NCI-H82 treated with DMSO at 0.1 percent for 48 hours (cell line): ENCODE measurements at regions not wholly inside any gene's neighbourhood (a gene's known extent, or its start where the extent isn't known, plus 50 kb on each side); places are given as distances from the start of the nearest gene placed in this dataset.

Experiments used
- DNase-seq: peaks from one replicate; lab custom pipeline; 2025; ENCODE audit not compliant: unreplicated experiment; lab: John Stamatoyannopoulos, UW

DNA sequence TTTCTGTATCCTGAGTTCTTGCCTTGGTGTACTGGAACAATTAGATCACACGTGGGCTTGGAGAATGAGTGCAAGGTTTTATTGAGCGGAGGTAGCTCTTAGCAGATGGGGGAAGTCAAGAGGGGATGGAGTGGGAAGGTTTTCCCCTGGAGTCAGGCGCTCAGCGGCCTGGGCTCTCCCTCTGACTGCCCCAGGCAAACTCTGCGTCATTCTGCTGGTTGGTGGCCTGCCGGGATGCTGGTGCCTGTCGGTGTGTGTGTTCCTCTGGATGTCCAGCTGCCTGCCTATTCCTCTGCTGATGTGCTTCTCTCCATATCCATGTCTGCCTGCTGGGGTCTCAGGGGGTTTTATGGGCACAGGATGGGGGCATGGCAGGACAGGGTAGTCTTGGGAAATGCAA, 111.0 kb downstream of the TRIB2 start:
- DNase-seq: no peak

- DNase-seq: no peak
These were observed 112.2 kb downstream of the TRIB2 start for GRCh38 chr2:12828980-12829379.

- no peak for DNase-seq
These were observed 114.3 kb downstream of the TRIB2 start for GRCh38 chr2:12831016-12831415.

DNA sequence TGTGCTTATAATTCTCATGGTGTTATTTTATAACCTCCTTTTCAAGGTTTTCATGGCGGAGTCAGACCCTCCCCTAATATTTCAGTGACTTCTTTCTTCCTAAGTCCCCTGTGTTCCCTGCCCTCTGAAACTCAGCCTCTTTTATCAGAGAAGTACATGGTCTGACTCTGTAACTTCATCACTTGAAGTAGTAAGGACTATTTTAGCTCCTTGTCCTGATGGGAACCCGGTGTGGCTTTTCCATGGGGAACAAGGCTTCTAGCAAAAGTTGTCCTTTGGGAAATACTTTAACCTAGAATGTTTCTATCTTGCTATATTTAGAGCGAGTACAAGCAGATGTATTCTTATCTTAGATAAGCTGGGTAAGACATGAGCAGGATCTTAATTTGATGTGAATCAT, 117.5 kb downstream of the TRIB2 start:
- no peak for DNase-seq

DNA sequence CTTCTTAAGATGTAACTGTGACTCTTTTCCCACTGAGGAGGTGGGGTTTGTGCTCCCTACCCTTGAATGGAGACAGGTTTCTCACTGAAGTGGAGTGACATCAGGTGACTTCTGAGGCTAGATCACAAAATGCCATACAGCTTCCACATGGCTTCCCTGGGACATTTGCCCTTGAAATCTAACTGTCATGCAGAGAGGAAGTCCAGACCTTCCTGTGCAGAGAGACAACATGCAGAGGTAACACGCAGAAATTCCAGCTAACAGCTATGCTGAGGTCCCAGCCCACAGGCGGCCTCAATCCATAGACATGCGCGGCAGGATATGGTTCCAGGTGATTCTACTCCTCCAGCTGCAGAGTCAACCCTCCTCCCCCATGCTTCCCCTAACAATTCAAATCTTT, 119.0 kb downstream of the TRIB2 start:
- DNase-seq: no peak

- no peak for DNase-seq
These were observed 122.6 kb downstream of the TRIB2 start for GRCh38 chr2:12839339-12839738.

- DNase-seq: no peak
These were observed 124.3 kb downstream of the TRIB2 start for GRCh38 chr2:12841021-12841420.

GRCh38 chr2:12842917-12843316, 126.2 kb downstream of the TRIB2 start:
- no peak for DNase-seq

GRCh38 chr2:12844511-12844910, 127.8 kb downstream of the TRIB2 start:
- DNase-seq: no peak

GRCh38 chr2:12847694-12848575, 131.2 kb downstream of the TRIB2 start:
- no peak for DNase-seq

- DNase-seq: no peak
These were observed 135.4 kb downstream of the TRIB2 start for GRCh38 chr2:12852135-12852534.

GRCh38 chr2:12854001-12854530, 137.3 kb downstream of the TRIB2 start:
- no peak for DNase-seq

DNA sequence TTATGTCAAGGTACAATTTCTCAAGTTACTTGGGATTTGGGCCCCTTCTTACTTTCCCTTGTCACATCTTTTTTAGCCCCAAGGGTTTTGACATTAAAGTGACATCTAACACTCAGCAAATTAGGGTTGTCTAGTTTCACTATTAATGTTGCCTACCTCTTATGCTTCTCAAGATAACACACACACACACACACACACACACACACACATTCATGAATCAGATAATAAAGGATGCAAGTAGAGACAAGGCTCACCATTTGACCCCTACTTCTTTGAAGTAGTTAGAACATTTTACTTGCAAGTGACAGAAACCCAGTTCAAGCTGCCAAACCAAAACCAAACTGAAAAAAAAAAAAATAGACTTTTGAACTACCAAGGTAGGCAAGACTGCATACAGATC, 138.8 kb downstream of the TRIB2 start:
- DNase-seq: no peak

- DNase-seq: no peak
These were observed 140.3 kb downstream of the TRIB2 start for GRCh38 chr2:12856934-12857601.

DNA sequence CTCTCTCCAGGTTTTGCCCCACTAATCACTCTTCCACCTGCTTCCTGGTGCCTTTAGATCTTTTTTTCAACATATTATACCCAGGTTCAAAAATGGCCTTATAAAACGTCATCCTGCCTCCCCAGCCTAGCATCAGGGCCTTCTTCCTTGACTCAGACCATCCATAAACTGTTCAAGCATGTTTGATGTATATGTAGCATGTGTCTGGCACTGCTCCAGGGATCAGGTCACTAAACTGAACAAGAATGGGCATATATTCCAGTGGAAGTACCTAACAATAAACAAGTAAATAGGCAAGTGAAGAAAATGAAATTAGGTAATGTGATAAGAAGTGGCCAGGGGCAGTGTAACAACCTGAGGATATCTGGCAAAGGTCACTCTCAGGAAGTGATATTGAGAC, 141.2 kb downstream of the TRIB2 start:
- DNase-seq: no peak

DNA sequence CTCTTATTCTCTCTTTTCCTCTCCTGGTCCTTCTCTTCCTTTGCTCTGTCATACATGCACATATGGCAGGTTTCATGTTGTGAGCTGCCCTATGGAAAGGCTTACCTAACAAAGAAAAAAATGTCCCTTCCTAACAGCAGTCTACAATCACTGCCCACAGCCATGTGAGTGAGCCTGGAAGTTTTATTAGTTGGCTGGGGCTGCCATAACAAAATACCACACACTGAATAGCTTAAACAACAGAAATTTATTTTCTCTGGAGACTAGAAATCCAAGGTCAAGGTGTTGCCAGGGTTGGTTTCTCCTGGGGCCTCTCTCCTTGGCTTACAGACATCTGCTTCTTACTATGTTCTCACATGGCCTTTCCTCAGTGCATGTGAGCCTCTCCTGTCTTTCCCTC, 142.1 kb downstream of the TRIB2 start:
- DNase-seq: no peak

DNA sequence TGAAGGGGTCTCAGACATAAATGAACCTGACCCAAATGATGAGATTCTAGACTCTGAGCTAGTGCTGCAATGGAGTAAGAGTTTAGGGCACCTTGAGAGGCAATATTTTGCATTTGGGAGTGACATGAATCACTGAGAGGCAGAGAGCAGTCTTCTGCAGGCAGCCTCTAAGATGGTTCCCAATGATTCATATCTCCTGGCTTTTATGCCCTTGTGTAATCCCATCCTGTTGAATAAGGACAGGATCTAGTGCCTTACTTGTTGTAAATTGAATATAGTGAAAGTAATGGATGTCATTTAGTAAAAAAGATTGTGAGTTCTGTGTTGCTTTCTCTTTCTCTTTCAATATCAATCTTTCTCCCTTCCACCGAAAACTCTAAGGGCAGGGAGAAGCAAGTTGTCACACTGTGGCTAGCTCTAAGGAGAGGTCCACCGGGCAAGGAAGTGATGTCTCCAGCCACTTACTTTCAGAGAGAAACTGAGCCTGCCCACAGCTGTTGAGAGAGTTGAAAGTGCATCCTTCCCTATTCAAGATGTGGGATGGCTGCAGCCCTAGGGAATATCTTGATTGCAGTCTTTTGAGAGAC, 144.7 kb downstream of the TRIB2 start:
- no peak for DNase-seq

DNA sequence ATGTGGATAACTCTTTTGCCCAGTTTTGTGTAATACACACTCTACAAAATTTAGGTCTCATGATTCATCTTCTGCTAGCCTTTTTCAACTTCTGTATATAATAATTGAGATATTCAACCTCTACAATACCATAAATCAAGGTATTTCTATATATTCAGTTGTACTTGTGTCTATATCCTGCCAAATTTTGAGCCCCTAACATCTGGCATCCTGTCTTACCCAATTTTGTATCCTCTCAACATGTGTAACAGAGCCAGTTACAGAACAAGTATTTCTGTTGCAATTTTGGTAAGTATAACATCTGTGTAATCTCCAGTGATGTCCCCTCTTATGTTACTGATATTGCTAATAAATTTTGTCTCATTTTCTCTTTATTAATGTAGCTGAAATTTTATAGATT, 145.8 kb downstream of the TRIB2 start:
- no peak for DNase-seq

- no peak for DNase-seq
These were observed 147.2 kb downstream of the TRIB2 start for GRCh38 chr2:12863937-12864336.

- no peak for DNase-seq
These were observed 151.0 kb downstream of the TRIB2 start for GRCh38 chr2:12867631-12868287.

GRCh38 chr2:12870692-12871091, 154.0 kb downstream of the TRIB2 start:
- no peak for DNase-seq
